ENCODE measurements at regions not wholly inside any gene's neighbourhood (a gene's known extent, or its start where the extent isn't known, plus 50 kb on each side); places are given as distances from the start of the nearest gene placed in this dataset.

- H3K9ac ChIP-seq (ENCODE audit: low read depth, low read length), result no peak overlapping the region
- peak overlapping the region; percentile 95 for H3K18ac ChIP-seq (ENCODE audit: low read depth, low read length)
- H3K27me3 ChIP-seq (ENCODE audit: control insufficient read depth, insufficient read depth, low read length), result no peaks in the 10 kb centered on the region
- H3K9me1 ChIP-seq (ENCODE audit: insufficient read depth, low read length), result peaks cover 8% of the 10 kb centered on the region
- H3K79me1 ChIP-seq (ENCODE audit: low read depth in 1 of 2, low read length in 2 of 2), result no peaks in the 10 kb centered on the region
- H4K91ac ChIP-seq (ENCODE audit: insufficient read depth, low read depth, low read length), result 0 out of 2 replicates have a peak overlapping the region, but pooled peaks have one; percentile 86
- no peaks in the 10 kb centered on the region for H4K20me1 ChIP-seq (ENCODE audit: insufficient read depth, low read length)
- no peak overlapping the region for H3K14ac ChIP-seq (replicated peaks; ENCODE audit: low read depth, low read length)
- no TSS peak for BruUV-seq (replicated peaks)
- dilution Hi-C loops (cut with HindIII; ENCODE audit: low sequenced_read_pairs, unreplicated experiment) (no loop called here), intact Hi-C loops (cut with micrococcal nuclease) (no loop called here), in situ Hi-C loops (cut with MboI; ENCODE audit: low sequenced_read_pairs) (no loop called here)
- ChIA-PET CTCF (interaction anchor here (0.5 kb wide), 1 partner anchor 967 kb away, joined by 3 read pairs; no protein-coding TSS in a partner anchor), POLR2A (ENCODE audit: unreplicated experiment) (no interaction called here)
- no peak overlapping the region for H3K56ac ChIP-seq (ENCODE audit: extremely low read depth, insufficient read depth, low read length)
- H3K4ac ChIP-seq (ENCODE audit: low read depth, low read length), result no peak overlapping the region; the same call in 1 of the 2 replicates
- peak overlapping the region; percentile 80 for H3K4me2 ChIP-seq (ENCODE audit: low read depth, low read length)
- peak; percentile 92 for DNase-seq
- H3K23ac ChIP-seq (ENCODE audit: low read depth, low read length), result no peak overlapping the region
- H2BK20ac ChIP-seq (ENCODE audit: low read depth, low read length), result peak overlapping the region; percentile 58; the same call in 1 of the 2 replicates
- H2AK9ac ChIP-seq (replicated peaks; ENCODE audit: low read depth, low read length, poor library complexity), result no peak overlapping the region
- H4K5ac ChIP-seq (ENCODE audit: low read depth, low read length), result 0 out of 2 replicates have a peak overlapping the region, but pooled peaks have one; percentile 60
- peaks cover 11% of the 10 kb centered on the region for H3K4me1 ChIP-seq (ENCODE audit: control insufficient read depth, insufficient read depth, low read length)
- no peak overlapping the region for H2AFZ ChIP-seq (replicated peaks; ENCODE audit: low read length, poor library complexity)
- no peak overlapping the region for H3K4me3 ChIP-seq (ENCODE audit: insufficient read depth, low read depth, low read length)
- no CpG with 5 or more reads among the region's 6 CpGs for WGBS, 2 experiments (ENCODE audit: extremely low coverage in 2 of 2, insufficient read length in 1 of 2)
- peak overlapping the region; percentile 70 for H2BK120ac ChIP-seq (ENCODE audit: low read depth, low read length)
- peak overlapping the region; percentile 66; the same call in 1 of the 2 replicates for H3K27ac ChIP-seq (ENCODE audit: insufficient read depth, low read length)
- H2AK5ac ChIP-seq (ENCODE audit: low read depth, low read length), result no peak overlapping the region
- no peaks in the 10 kb centered on the region for H3K9me3 ChIP-seq (ENCODE audit: control insufficient read depth, insufficient read depth, low read length)
- H3K36me3 ChIP-seq (ENCODE audit: control insufficient read depth, insufficient read depth, low read length), result no peaks in the 10 kb centered on the region
- TF ChIP-seq MXI1 (IDR thresholded peaks at IDR 0.05; ENCODE audit: borderline replicate concordance, low read depth, low read length) (no peak), RFX5 (IDR thresholded peaks at IDR 0.05; ENCODE audit: low read depth, low read length) (no peak), RAD21 (IDR thresholded peaks at IDR 0.05; ENCODE audit: low read length) (peak; percentile 4; the same call in 1 of the 2 replicates), NFE2L2 (IDR thresholded peaks at IDR 0.05; ENCODE audit: low read depth, low read length) (no peak), CEBPB (IDR thresholded peaks at IDR 0.05; ENCODE audit: low read depth, low read length) (peak; percentile 85), ELK1 (IDR thresholded peaks at IDR 0.05; ENCODE audit: borderline replicate concordance, low read depth, low read length) (no peak), MAZ (IDR thresholded peaks at IDR 0.05; ENCODE audit: borderline replicate concordance, low read depth, low read length) (no peak), CTCF (conservative IDR thresholded peaks at IDR 0.05; ENCODE audit: low read depth, low read length) (no peak), POLR2A (IDR thresholded peaks at IDR 0.05; ENCODE audit: low read depth, low read length) (no peak), SMC3 (IDR thresholded peaks at IDR 0.05; ENCODE audit: low read depth, low read length) (no peak), BHLHE40 (IDR thresholded peaks at IDR 0.05; ENCODE audit: low read depth, low read length) (peak; percentile 55; the same call in 1 of the 2 replicates), CHD1 (IDR thresholded peaks at IDR 0.05; ENCODE audit: low read depth, low read length) (no peak), FOS (IDR thresholded peaks at IDR 0.05; ENCODE audit: low read depth, low read length) (peak; percentile 34; the same call in 1 of the 2 replicates)
- TF ChIP-seq, protein P1, sequence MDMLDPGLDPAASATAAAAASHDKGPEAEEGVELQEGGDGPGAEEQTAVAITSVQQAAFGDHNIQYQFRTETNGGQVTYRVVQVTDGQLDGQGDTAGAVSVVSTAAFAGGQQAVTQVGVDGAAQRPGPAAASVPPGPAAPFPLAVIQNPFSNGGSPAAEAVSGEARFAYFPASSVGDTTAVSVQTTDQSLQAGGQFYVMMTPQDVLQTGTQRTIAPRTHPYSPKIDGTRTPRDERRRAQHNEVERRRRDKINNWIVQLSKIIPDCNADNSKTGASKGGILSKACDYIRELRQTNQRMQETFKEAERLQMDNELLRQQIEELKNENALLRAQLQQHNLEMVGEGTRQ (IDR thresholded peaks at IDR 0.05; ENCODE audit: low read depth, low read length), result no peak
- peak overlapping the region; percentile 8 to 79 for H4K8ac ChIP-seq (ENCODE audit: low read depth in 2 of 2, low read length in 2 of 2)
- peak; percentile 65 for ATAC-seq (ENCODE audit: low read depth)
- no peak overlapping the region for H2BK15ac ChIP-seq (ENCODE audit: low read depth, low read length)
- H2BK5ac ChIP-seq (ENCODE audit: low read depth, low read length, poor library complexity, severe bottlenecking), result peak overlapping the region; percentile 97
Measured at GRCh38 chr10:10830293-10830986, 187.2 kb upstream of the CELF2 start.

Measured in IMR-90 (cell line).